ENCODE measurements at regions not wholly inside any gene's neighbourhood (a gene's known extent, or its start where the extent isn't known, plus 50 kb on each side); places are given as distances from the start of the nearest gene placed in this dataset.

GRCh38 chr16:72372087-72373045, 200.4 kb upstream of the PMFBP1 start:
- no peak for DNase-seq (ENCODE audit: extremely low spot score, insufficient read length, low read depth)
- no peak for FAIRE-seq

GRCh38 chr16:72371307-72372086, 199.5 kb upstream of the PMFBP1 start:
- no peak for FAIRE-seq
- DNase-seq (ENCODE audit: extremely low spot score, insufficient read length, low read depth): no peak

- no peak for FAIRE-seq
- no peak for DNase-seq (ENCODE audit: extremely low spot score, insufficient read length, low read depth)
These were observed 197.3 kb upstream of the PMFBP1 start for GRCh38 chr16:72369274-72369673.

GRCh38 chr16:72367851-72368250, 195.9 kb upstream of the PMFBP1 start:
- no peak for DNase-seq (ENCODE audit: extremely low spot score, insufficient read length, low read depth)
- no peak for FAIRE-seq

DNA sequence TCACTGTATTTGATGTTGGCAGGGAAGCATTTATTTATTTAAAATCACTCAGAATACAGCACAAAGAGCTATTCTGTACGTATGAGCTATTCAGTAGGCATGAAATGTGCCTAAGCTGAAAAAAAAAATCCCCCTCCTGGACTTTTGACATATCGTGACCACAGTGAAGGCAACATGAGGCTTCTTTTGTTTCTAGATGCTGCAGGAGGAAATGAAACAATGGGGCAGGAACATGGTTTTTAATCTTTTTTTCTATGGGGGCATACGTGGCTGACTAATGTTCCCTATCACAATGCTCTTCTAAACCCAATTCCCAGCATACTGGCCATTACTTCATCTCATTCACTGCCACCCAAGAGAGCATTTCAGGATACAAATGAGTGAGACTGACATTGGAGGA, 191.0 kb upstream of the PMFBP1 start:
- FAIRE-seq: no peak
- DNase-seq (ENCODE audit: extremely low spot score, insufficient read length, low read depth): no peak

DNA sequence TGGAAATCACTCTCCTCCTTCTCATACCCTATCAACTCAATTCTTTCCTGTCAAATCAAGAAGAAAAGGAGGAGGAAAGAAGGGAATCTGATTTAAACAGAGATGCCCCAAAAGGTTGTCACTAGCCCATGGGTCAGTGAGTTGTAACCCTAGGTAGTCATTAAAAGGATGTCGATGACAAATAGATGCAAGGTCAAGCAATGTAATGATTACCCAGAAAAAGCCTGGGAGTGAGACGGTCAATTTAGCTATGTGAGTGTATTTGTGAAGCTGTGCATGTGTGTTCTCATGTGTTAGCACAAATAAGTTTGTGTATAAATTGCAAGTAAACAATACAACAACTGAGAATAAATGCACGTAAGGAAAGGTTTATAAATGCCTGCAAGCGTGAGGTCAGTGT, 190.5 kb upstream of the PMFBP1 start:
- FAIRE-seq (no peak), DNase-seq (ENCODE audit: extremely low spot score, insufficient read length, low read depth) (no peak)

DNA sequence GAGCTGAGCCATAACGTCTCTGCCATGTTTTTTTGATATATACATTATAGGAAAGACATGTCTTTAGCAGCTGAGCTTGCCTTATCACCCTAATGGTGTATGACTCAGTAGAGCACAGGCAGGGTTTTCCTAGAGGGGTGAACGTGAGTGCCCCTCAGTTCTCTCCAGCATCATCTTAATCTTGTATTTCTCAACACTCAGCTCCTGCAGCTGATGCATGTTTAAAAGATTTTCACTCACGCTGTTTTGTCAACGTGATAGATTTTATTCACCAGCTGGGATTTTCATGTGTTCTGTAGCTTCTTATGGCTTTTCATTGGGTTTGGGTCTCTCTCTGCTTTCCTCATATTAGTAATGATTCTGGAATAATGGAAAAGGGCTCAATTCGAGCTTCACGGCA, 186.0 kb upstream of the PMFBP1 start:
- no peak for DNase-seq (ENCODE audit: extremely low spot score, insufficient read length, low read depth)
- no peak for FAIRE-seq

DNA sequence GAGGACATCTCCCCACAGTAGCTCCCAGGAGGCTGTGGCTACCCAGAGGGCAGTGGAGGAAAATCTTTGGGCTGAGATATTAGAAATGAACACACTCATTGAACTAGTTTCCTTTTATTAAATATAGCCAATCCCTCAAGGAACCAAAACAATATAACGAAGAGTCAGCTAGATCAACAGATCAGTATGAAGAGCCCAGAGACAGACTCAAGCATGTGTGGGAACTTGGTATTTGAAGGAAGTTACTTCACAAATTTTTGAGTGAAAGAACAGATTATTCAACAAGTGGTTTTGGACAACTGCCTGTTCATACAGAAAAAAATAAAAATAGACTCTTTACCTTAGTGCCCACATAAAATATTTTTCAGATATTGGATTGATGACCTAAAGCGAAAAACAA, 183.6 kb upstream of the PMFBP1 start:
- DNase-seq (ENCODE audit: extremely low spot score, insufficient read length, low read depth) (no peak), FAIRE-seq (no peak)

- DNase-seq (ENCODE audit: extremely low spot score, insufficient read length, low read depth): no peak
- no peak for FAIRE-seq
These were observed 177.8 kb upstream of the PMFBP1 start for GRCh38 chr16:72349719-72350118.

DNA sequence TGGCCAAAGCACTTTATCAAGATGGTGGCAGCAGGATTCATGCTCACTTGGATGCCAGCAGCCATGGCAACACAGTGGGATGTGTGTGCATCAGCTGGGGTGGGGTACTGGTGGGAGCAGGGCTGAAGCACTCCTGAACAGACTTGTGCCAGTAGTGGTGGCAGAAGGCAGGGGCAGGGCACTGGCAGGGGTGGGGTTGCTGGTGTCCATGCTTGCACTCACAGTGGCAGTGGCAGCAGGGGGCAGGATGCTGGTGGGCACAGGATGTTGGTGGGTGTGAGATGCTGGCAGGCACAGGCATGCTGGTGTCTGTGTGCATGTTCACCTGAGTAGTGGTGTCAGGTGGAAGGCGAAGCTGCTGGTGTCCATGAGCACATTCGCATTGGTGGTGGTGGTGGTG, 161.0 kb upstream of the PMFBP1 start:
- FAIRE-seq (no peak), DNase-seq (ENCODE audit: extremely low spot score, insufficient read length, low read depth) (no peak)

DNA sequence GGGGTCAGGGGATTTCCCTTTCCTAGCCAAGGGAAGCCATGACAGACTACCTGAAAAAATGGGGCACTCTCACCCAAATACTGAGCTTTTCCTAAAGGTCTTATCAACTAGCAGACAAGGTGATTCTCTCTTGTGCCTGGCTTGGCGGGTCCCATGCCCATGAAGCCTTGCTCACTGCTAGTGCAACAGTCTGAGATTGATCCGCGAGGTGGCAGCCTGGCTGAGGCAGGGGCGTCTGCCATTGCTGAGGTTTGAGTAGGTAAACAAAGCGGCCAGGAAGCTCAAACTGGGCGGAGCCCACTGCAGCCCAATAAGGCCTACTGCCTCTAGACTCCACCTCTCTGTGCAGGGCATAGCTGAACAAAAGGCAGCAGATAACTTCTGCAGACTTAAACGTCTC, 152.6 kb upstream of the PMFBP1 start:
- DNase-seq (ENCODE audit: extremely low spot score, insufficient read length, low read depth): no peak
- FAIRE-seq: no peak

GRCh38 chr16:72317446-72317845, 145.5 kb upstream of the PMFBP1 start:
- no peak for DNase-seq (ENCODE audit: extremely low spot score, insufficient read length, low read depth)
- no peak for FAIRE-seq

DNA sequence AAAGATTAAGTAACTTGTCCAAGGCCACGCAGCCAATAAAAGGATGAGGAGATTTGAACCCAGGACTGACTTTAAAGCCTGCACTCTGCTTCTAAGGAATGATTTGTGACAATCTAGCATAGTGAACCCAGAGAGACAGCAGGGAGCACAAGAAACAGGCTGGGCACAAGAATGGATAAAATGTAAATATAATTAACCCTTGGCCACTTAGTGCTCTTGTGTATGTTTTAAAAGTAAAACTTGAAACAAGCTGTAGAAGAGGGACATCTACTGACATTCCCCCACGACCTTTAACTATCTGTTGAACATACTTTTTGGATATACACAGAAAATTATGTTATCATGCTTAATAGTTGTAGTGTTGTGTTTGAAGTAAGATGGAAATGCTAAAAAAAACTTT, 141.9 kb upstream of the PMFBP1 start:
- FAIRE-seq (no peak), DNase-seq (ENCODE audit: extremely low spot score, insufficient read length, low read depth) (no peak)

DNA sequence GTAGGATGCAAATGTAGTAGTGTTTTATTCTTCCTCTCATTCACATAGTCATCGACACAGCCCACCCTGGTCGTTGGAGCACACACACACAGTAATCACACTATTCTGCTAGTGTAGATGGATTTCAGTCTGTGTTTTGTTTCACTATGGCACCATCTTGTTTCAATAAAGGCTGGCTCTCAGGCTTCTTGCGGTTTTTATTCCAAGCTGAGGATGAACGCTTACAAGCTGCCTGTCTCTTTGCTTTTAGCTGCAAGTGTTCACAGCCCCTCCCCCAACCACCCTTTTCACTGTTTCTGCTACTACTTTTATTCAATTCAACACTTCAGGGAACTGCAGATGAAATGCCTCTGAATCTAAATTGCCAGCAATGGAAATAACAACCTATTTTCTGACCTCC, 140.9 kb upstream of the PMFBP1 start:
- DNase-seq (ENCODE audit: extremely low spot score, insufficient read length, low read depth) (no peak), FAIRE-seq (no peak)

DNA sequence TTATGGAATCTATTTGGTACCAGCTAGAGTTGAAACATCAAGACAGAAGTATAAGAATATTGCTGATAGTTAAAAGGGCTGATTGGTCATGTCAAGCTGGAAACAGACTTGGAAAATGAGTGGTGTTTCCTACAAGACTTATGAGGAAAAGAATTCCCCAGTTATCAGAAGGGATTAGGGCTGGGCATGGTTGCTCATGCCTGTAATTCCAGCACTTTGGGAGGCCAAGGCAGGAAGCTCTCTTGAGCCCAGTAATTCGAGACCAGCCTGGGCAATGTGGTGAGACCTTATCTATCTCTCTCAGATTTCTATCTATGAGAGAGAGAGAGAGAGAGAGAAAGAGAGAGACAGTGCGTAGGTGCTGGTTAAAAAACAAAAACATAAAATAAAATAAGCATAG, 139.5 kb upstream of the PMFBP1 start:
- no peak for FAIRE-seq
- DNase-seq (ENCODE audit: extremely low spot score, insufficient read length, low read depth): no peak

DNA sequence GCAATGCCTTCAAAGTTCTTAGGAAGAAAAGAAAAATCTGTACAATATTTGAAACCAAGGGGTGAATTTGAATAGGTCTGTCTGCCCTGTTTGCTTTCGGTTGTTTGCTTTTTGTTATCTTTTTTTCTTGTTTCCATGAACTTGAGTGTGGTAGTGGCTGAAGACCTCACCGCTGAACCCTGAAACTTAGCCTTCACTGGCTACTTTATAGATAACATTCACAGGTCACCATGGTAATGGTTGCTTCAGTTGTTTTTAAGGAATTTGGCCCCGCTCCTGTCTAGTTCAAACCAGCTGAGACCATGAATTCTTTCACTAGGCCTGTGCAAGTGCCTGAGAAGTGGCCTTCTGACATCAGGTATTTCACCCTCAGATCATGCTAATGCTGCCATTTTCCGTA, 137.0 kb upstream of the PMFBP1 start:
- no peak for FAIRE-seq
- no peak for DNase-seq (ENCODE audit: extremely low spot score, insufficient read length, low read depth)

DNA sequence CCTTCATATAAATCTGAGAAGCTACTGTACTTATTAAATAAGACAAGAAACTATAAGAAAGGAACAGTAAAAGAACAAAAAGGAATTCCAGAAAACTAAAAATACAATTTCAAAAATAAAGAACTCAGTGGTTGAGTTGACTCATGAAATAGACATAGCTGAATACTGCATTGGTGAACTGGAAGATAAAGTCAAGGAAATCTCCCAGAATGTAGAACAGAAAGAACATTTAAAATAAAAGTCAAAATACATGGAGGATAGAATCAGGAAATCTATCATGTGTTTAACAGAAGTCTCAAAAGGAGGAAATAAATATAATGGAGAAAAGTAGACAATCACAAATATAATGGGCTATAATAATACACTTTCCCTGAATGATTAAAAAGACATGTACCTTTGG, 136.4 kb upstream of the PMFBP1 start:
- FAIRE-seq: no peak

DNA sequence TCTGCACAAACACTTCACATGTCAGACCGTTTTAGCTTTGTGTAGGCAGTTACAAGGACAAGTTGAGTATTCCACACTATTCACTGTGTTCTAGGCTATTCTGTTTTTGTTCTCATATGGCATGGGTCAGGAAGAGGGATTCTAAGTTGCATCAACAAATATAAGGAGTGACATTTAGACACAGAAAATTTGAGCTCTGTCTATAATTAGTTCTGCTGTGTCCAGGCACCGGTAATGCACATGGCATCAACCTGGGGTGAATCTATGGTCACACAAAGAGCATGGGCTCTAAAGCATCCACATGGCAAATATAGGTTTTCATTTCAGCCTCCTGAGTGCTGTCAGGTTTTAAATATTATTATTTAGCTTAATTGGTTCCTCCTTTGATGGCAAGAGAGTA, 130.4 kb upstream of the PMFBP1 start:
- FAIRE-seq (no peak), DNase-seq (ENCODE audit: extremely low spot score, insufficient read length, low read depth) (no peak)

More for the DNA sequence above, 136.4 kb upstream of the PMFBP1 start:
- DNase-seq (ENCODE audit: extremely low spot score, insufficient read length, low read depth): no peak

DNA sequence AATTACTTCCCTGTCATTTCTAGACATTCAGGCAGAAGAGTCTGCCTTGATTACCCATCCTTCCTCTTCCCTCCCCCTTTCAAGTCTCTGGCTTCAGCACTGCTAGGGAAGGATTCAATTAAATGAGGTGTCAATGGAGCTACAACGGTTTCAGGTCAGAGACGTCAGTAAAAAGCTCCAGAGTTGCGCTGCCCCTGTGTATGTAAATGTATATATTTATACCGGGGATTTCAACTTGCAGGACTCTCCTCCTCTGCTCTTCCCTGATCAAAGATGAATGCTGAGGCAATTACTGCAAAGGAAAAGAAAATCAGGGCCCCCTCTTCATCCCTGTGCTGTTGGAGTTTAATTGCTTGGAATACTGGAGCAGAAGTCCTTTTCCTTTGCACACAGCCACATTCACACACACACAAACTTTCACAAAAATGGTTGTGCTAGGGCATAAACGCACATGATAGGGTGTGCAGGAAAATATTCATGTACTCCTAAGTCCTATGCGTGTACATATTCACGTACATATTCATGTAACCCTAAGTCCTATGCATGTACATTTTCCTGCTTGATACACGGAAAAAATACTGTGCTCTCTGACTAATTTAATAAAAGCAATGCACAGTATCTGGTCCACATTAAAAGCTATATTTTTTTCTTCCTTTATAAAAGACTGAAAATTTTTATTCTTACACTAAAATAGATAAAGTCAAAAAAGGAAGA, 129.7 kb upstream of the PMFBP1 start:
- no peak for FAIRE-seq
- no peak for DNase-seq (ENCODE audit: extremely low spot score, insufficient read length, low read depth)

- FAIRE-seq (no peak), DNase-seq (ENCODE audit: extremely low spot score, insufficient read length, low read depth) (no peak)
These were observed 128.9 kb upstream of the PMFBP1 start for GRCh38 chr16:72300892-72301291.
